Adrenal gland (tissue), 5 donors: ENCODE measurements at regions not wholly inside any gene's neighbourhood (a gene's known extent, or its start where the extent isn't known, plus 50 kb on each side); places are given as distances from the start of the nearest gene placed in this dataset.

ENCODE experiments used
- POLR2A ChIP-seq, 2 donors: fragments of 450-650 bp; IDR thresholded peaks; one replicate each; pipeline ENCODE4 v1.6.1; 2017; ENCODE audit warnings: antibody characterized with exemption in 2 of 2, mild to moderate bottlenecking in 2 of 2, moderate library complexity in 1 of 2
- TF ChIP-seq, protein P1 (sequence below), 6 experiments: fragments of 450-650 bp in 4 of 6; fragments of 200-600 bp in 2 of 6; sonication (generic) in 1 of 6; IDR thresholded peaks; 1 replicate in 5 of 6; 2 replicates in 1 of 6; pipeline versions ENCODE4 v1.5.1 to v1.8.0; 2016 to 2021; ENCODE audit warnings: antibody characterized with exemption in 6 of 6, mild to moderate bottlenecking in 2 of 6, moderate library complexity in 1 of 6
- donor health status: DM: no; HTN: no; CAD: no.

DNA sequence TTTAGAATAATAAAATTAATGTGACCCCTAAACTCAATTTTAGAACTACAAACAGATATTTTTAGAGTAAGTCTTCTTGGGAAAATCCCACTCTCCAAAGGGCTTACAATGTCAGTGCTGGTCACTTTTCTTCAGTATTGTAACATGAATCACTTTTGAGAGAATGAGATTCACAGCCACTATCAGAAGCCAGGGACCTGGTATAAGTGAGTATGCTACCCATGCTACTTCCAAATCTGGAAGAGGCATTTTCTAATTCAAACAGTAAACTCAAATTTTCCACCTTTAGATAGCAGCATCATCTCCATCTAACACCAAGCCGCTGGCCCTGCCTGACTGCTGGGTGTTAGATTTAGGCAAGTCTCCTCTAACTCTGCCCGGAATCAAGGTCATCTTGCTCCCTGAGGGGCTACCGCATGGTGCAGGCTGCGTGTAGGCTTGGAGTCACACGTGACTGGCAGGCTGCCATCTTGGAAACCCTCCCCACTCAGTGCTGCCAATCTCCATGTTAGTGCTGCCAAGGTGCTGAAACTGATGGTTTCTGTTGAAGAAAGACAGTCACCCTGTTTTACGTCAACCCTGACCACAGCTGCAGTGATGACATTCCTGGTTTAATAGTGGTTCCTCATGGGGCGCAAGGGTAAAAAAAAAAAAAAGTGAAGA, 882.9 kb upstream of the B3GALT2 start:
- TF ChIP-seq, protein P1, sequence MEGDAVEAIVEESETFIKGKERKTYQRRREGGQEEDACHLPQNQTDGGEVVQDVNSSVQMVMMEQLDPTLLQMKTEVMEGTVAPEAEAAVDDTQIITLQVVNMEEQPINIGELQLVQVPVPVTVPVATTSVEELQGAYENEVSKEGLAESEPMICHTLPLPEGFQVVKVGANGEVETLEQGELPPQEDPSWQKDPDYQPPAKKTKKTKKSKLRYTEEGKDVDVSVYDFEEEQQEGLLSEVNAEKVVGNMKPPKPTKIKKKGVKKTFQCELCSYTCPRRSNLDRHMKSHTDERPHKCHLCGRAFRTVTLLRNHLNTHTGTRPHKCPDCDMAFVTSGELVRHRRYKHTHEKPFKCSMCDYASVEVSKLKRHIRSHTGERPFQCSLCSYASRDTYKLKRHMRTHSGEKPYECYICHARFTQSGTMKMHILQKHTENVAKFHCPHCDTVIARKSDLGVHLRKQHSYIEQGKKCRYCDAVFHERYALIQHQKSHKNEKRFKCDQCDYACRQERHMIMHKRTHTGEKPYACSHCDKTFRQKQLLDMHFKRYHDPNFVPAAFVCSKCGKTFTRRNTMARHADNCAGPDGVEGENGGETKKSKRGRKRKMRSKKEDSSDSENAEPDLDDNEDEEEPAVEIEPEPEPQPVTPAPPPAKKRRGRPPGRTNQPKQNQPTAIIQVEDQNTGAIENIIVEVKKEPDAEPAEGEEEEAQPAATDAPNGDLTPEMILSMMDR (IDR thresholded peaks at IDR 0.05), result no peak
- no peak for TF ChIP-seq POLR2A (IDR thresholded peaks at IDR 0.05)
